SK-N-SH treated with all-trans-retinoic acid at 6 μM for 48 hours (cell line): ENCODE measurements at regions not wholly inside any gene's neighbourhood (a gene's known extent, or its start where the extent isn't known, plus 50 kb on each side); places are given as distances from the start of the nearest gene placed in this dataset.

Source experiments
- CREB5 ChIP-seq: fragments of 250-450 bp; sonication (Bioruptor Pico); IDR thresholded peaks from 2 replicates; pipeline ENCODE4 v1.5.1; 2020; ENCODE audit warnings: low read depth, mild to moderate bottlenecking, moderate library complexity
- GLIS3 ChIP-seq: fragments of 250-450 bp; sonication (Bioruptor Pico); IDR thresholded peaks from 2 replicates; pipeline ENCODE4 v1.5.0; 2020; ENCODE audit warnings: mild to moderate bottlenecking, moderate library complexity
- PATZ1 ChIP-seq: fragments of 250-450 bp; sonication (Bioruptor Pico); IDR thresholded peaks from 2 replicates; pipeline ENCODE4 v1.8.0; 2020; ENCODE audit warnings: mild to moderate bottlenecking, moderate library complexity, borderline replicate concordance
- SNAI2 ChIP-seq: fragments of 250-450 bp; sonication (Bioruptor Pico); IDR thresholded peaks from 2 replicates; pipeline ENCODE4 v1.5.0; 2020; ENCODE audit warnings: mild to moderate bottlenecking, moderate library complexity
- ZC3H10 ChIP-seq: fragments of 250-450 bp; sonication (Bioruptor Pico); IDR thresholded peaks from 2 replicates; pipeline ENCODE4 v1.5.1; 2021; ENCODE audit warnings: mild to moderate bottlenecking, moderate library complexity
- ZFP3 ChIP-seq: fragments of 250-450 bp; sonication (Bioruptor Pico); IDR thresholded peaks from 2 replicates; pipeline ENCODE4 v1.5.0; 2020; ENCODE audit warnings: mild to moderate bottlenecking, moderate library complexity
- ZNF565 ChIP-seq: fragments of 450-650 bp; formaldehyde crosslinking; conservative IDR thresholded peaks from 2 replicates; pipeline ENCODE4 v1.5.0; 2020; ENCODE audit warnings: low read depth, mild to moderate bottlenecking, moderate library complexity
- ZNF70 ChIP-seq: fragments of 450-650 bp; formaldehyde crosslinking; IDR thresholded peaks from 2 replicates; pipeline ENCODE4 v1.5.0; 2020; ENCODE audit warnings: mild to moderate bottlenecking, moderate library complexity
- ZNF8 ChIP-seq: fragments of 450-650 bp; formaldehyde crosslinking; IDR thresholded peaks from 2 replicates; pipeline ENCODE4 v1.5.0; 2020; ENCODE audit warnings: mild to moderate bottlenecking, moderate library complexity

- TF ChIP-seq ZFP3 (no peak), PATZ1 (CRISPR knock-in tag) (no peak), SNAI2 (CRISPR knock-in tag) (no peak), ZC3H10 (CRISPR knock-in tag) (no peak), ZNF565 (CRISPR knock-in tag) (no peak), ZNF8 (CRISPR knock-in tag) (no peak), CREB5 (CRISPR knock-in tag) (no peak), GLIS3 (CRISPR knock-in tag) (no peak), ZNF70 (CRISPR knock-in tag) (no peak)
Measured at GRCh38 chr2:5592916-5593315, 99.3 kb upstream of the SOX11 start.
